NCI-H2196 treated with DMSO at 0.1 percent for 48 hours (cell line): ENCODE measurements at regions not wholly inside any gene's neighbourhood (a gene's known extent, or its start where the extent isn't known, plus 50 kb on each side); places are given as distances from the start of the nearest gene placed in this dataset.

Experiments
- DNase-seq: peaks from one replicate; lab custom pipeline; 2025; ENCODE audit not compliant: unreplicated experiment; lab: John Stamatoyannopoulos, UW

- DNase-seq = no peak
These were observed 249.7 kb upstream of the AFDN start for GRCh38 chr6:167576828-167577503.

GRCh38 chr6:167577891-167578361 lies 248.8 kb upstream of the AFDN start:
- no peak for DNase-seq

GRCh38 chr6:167578371-167578901 lies 248.3 kb upstream of the AFDN start:
- no peak for DNase-seq

GRCh38 chr6:167579806-167580618 lies 246.7 kb upstream of the AFDN start:
- no peak for DNase-seq

GRCh38 chr6:167580619-167580911 lies 246.1 kb upstream of the AFDN start:
- DNase-seq = no peak

- DNase-seq = no peak
These were observed 245.1 kb upstream of the AFDN start for GRCh38 chr6:167581637-167582036.

GRCh38 chr6:167583412-167583811 lies 243.3 kb upstream of the AFDN start:
- no peak for DNase-seq

- DNase-seq = no peak
These were observed 238.4 kb upstream of the AFDN start for GRCh38 chr6:167588181-167588919.

GRCh38 chr6:167588920-167589614 lies 237.6 kb upstream of the AFDN start:
- no peak for DNase-seq

GRCh38 chr6:167589615-167589940 lies 237.1 kb upstream of the AFDN start:
- no peak for DNase-seq

GRCh38 chr6:167590193-167590592 lies 236.5 kb upstream of the AFDN start:
- no peak for DNase-seq
